Osteoblast (primary cell): ENCODE measurements at regions not wholly inside any gene's neighbourhood (a gene's known extent, or its start where the extent isn't known, plus 50 kb on each side); places are given as distances from the start of the nearest gene placed in this dataset.

Experiments used
- DNase-seq: peaks from one replicate; pipeline ENCODE4 v3.0.0; 2011; ENCODE audit warnings: low spot score, mixed read lengths; ENCODE audit not compliant: insufficient read length; ENCODE audit errors: missing footprints
- H2AFZ ChIP-seq: 2 replicates; pipeline ENCODE4 v1.6.0; 2011; ENCODE audit warnings: mild to moderate bottlenecking, low read length
- H3K27ac ChIP-seq: 2 replicates; pipeline ENCODE4 v1.5.1; 2011; ENCODE audit warnings: mild to moderate bottlenecking, low read depth, low read length, moderate library complexity
- H3K27me3 ChIP-seq: 2 replicates; pipeline ENCODE4 v1.6.0; 2012; ENCODE audit warnings: mild to moderate bottlenecking, control low read depth, inconsistent platforms, low read length, moderate library complexity; ENCODE audit not compliant: insufficient read depth
- H3K36me3 ChIP-seq: 2 replicates; pipeline ENCODE4 v1.5.1; 2011; ENCODE audit warnings: mild to moderate bottlenecking, low read length, control low read depth, moderate library complexity; ENCODE audit not compliant: insufficient read depth
- H3K4me1 ChIP-seq: 2 replicates; pipeline ENCODE4 v1.5.1; 2011; ENCODE audit warnings: mild to moderate bottlenecking, low read length, control low read depth, moderate library complexity; ENCODE audit not compliant: insufficient read depth
- H3K4me2 ChIP-seq: 2 replicates; pipeline ENCODE4 v1.6.0; 2011; ENCODE audit warnings: mild to moderate bottlenecking, low read length; ENCODE audit not compliant: insufficient read depth
- H3K4me3 ChIP-seq: fragments of 200-600 bp; sonication (generic); 3 replicates; pipeline ENCODE4 v1.5.1; 2012; ENCODE audit warnings: mild to moderate bottlenecking, low read length, inconsistent platforms; ENCODE audit not compliant: insufficient read depth
- H3K79me2 ChIP-seq: 2 replicates; pipeline ENCODE4 v1.6.0; 2012; ENCODE audit warnings: mild to moderate bottlenecking, low read length, control low read depth, inconsistent platforms; ENCODE audit not compliant: insufficient read depth
- H3K9me3 ChIP-seq: 2 replicates; pipeline ENCODE4 v1.5.1; 2011; ENCODE audit warnings: low read depth, low read length, control low read depth
- H4K20me1 ChIP-seq: 2 replicates; pipeline ENCODE4 v1.6.0; 2012; ENCODE audit warnings: mild to moderate bottlenecking, low read length, control low read depth; ENCODE audit not compliant: insufficient read depth
- CTCF ChIP-seq: IDR thresholded peaks from 2 replicates; pipeline ENCODE4 v1.5.1; 2011; ENCODE audit warnings: mild to moderate bottlenecking, low read depth, low read length, moderate library complexity; ENCODE audit errors: extremely low read depth

GRCh38 chr5:89676634-89677033 is 732.9 kb downstream of the CETN3 start:
- Histone ChIP-seq H4K20me1 (no peaks in the 10 kb centered on the region), H3K27ac (no peak overlapping the region), H3K4me3 (no peak overlapping the region), H3K27me3 (no peaks in the 10 kb centered on the region), H3K4me2 (no peak overlapping the region), H3K9me3 (no peaks in the 10 kb centered on the region), H2AFZ (no peak overlapping the region), H3K79me2 (no peaks in the 10 kb centered on the region), H3K36me3 (no peaks in the 10 kb centered on the region), H3K4me1 (no peaks in the 10 kb centered on the region)
- TF ChIP-seq CTCF: no peak
- DNase-seq: no peak

GRCh38 chr5:89673019-89673418 is 736.5 kb downstream of the CETN3 start:
- Histone ChIP-seq H3K36me3 (no peaks in the 10 kb centered on the region), H2AFZ (no peak overlapping the region), H3K4me3 (no peak overlapping the region), H3K79me2 (no peaks in the 10 kb centered on the region), H3K4me2 (no peak overlapping the region), H3K9me3 (no peaks in the 10 kb centered on the region), H3K27ac (no peak overlapping the region), H3K4me1 (no peaks in the 10 kb centered on the region), H3K27me3 (no peaks in the 10 kb centered on the region), H4K20me1 (no peaks in the 10 kb centered on the region)
- TF ChIP-seq CTCF: no peak
- no peak for DNase-seq

- Histone ChIP-seq H3K4me2 (no peak overlapping the region), H3K4me1 (no peaks in the 10 kb centered on the region), H2AFZ (no peak overlapping the region), H3K9me3 (no peaks in the 10 kb centered on the region), H3K79me2 (no peaks in the 10 kb centered on the region), H4K20me1 (no peaks in the 10 kb centered on the region), H3K36me3 (no peaks in the 10 kb centered on the region), H3K27me3 (no peaks in the 10 kb centered on the region), H3K4me3 (no peak overlapping the region), H3K27ac (no peak overlapping the region)
- no peak for TF ChIP-seq CTCF
- DNase-seq: no peak
These were observed 740.7 kb downstream of the CETN3 start for GRCh38 chr5:89668821-89669220.

- Histone ChIP-seq H3K4me3 (no peak overlapping the region), H3K4me1 (no peaks in the 10 kb centered on the region), H3K9me3 (no peaks in the 10 kb centered on the region), H3K36me3 (no peaks in the 10 kb centered on the region), H3K79me2 (no peaks in the 10 kb centered on the region), H4K20me1 (no peaks in the 10 kb centered on the region), H2AFZ (no peak overlapping the region), H3K27ac (no peak overlapping the region), H3K27me3 (no peaks in the 10 kb centered on the region), H3K4me2 (no peak overlapping the region)
- TF ChIP-seq CTCF: no peak
- DNase-seq: no peak
These were observed 747.1 kb downstream of the CETN3 start for GRCh38 chr5:89662499-89662898.
